MM.1S (cell line): ENCODE measurements at regions not wholly inside any gene's neighbourhood (a gene's known extent, or its start where the extent isn't known, plus 50 kb on each side); places are given as distances from the start of the nearest gene placed in this dataset.

Experiments used
- EZH2 ChIP-seq: fragments of 300-600 bp; sonication (generic); optimal IDR thresholded peaks from 2 replicates; pipeline ENCODE3; 2017; ENCODE audit warnings: low read depth, mild to moderate bottlenecking, antibody characterized with exemption, low read length, mixed read lengths
- TF ChIP-seq, protein P1 (sequence below): fragments of 300-600 bp; sonication (generic); IDR thresholded peaks from 2 replicates; pipeline ENCODE4 v1.5.1; 2016; ENCODE audit warnings: antibody characterized with exemption, low read length, mixed read lengths

GRCh38 chr13:110028311-110028710 lies 241.9 kb upstream of the IRS2 start:
- TF ChIP-seq, protein P1, sequence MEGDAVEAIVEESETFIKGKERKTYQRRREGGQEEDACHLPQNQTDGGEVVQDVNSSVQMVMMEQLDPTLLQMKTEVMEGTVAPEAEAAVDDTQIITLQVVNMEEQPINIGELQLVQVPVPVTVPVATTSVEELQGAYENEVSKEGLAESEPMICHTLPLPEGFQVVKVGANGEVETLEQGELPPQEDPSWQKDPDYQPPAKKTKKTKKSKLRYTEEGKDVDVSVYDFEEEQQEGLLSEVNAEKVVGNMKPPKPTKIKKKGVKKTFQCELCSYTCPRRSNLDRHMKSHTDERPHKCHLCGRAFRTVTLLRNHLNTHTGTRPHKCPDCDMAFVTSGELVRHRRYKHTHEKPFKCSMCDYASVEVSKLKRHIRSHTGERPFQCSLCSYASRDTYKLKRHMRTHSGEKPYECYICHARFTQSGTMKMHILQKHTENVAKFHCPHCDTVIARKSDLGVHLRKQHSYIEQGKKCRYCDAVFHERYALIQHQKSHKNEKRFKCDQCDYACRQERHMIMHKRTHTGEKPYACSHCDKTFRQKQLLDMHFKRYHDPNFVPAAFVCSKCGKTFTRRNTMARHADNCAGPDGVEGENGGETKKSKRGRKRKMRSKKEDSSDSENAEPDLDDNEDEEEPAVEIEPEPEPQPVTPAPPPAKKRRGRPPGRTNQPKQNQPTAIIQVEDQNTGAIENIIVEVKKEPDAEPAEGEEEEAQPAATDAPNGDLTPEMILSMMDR: no peak
- no peak for TF ChIP-seq EZH2
